Globus pallidus (tissue), 1 donor: ENCODE measurements at regions not wholly inside any gene's neighbourhood (a gene's known extent, or its start where the extent isn't known, plus 50 kb on each side); places are given as distances from the start of the nearest gene placed in this dataset.

Source experiments
- DNase-seq: peaks from one replicate; pipeline ENCODE4 v3.0.0-alpha.2; 2015; ENCODE audit warnings: low spot score

DNA sequence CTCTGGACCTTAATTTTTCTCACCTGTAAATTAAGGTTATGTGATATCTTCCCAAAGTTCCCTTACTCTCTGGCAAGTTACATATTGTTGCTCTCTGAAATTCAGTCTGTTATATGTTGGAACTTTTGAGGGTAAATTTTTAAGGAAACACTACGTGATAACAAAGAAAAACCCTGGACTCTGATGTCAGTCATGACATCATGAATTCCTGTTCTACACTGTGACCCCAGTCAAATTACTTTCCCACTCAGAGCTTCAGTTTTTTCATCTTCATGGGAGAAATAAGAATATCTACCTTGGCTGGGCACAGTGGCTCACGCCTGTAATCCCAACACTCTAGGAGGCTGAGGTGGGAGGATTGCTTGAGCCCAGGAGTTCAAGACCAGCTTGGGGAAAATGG is 164.6 kb upstream of the RALGAPA2 start:
- no peak for DNase-seq

DNA sequence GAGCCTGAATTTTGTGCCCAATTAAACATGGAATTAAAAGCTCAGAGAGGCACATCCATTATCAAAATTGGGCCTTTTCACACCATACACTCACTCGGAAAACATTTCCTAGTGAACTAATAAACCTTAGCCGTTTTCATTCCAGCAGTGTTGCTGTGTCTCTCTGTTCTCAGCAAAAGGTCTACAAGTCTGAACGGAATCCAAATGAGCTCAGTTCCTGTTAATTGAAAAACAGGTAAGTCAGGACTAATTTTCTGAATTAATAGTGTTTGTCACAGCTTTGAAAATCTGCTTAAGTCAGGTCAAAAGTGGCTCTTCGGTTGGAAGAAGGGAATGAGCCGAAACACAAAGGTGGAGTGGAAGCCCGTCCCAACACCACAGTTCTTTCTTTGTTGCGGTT is 163.3 kb upstream of the RALGAPA2 start:
- DNase-seq = no peak

DNA sequence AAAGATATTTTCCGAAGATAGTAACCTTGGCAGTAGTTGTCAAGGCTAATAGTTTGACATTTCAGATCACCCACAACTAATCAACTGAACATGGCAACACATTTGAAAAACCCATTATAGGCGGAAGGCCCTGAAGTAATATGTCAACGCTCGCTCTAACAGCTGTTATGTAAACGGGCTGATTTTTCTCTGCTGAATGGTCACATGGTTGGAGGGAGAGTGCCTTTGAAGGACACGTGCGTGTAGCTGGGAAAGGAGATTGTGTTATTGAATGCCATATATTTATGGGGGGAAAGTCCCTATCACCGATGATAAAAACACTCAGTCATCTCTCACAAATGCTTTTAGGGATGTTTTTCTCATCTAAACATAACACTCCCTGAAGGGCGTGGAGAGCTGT is 160.0 kb upstream of the RALGAPA2 start:
- DNase-seq = no peak

DNA sequence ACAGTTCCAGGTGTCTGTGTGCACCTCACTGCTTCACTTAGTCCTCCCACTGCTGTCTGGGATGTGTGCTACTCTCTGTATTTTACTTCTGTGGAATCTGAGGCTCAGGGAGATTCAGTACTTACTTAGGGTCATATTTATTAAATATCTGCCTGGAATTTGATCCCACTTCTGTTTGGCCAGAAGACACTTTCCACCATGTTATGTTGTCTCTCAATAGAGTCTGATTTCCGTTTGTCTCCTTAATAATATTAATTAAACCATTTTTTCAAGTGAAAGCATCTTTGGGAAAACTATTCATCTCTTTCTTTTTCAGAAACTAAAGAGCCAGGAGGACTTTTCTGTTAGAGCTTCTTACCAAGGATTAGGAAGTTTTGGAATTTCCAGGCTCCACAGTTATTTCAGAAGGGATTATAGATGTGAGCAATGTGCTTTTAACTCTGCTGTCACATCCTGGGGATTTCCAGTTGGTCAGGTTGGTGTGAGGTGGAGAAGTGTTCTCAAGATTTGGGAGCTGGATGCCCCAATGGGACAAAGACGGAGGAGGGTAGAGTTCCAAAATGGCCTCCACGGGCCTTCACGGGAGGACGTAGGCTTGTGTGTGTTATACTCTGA is 156.8 kb upstream of the RALGAPA2 start:
- DNase-seq = no peak

DNA sequence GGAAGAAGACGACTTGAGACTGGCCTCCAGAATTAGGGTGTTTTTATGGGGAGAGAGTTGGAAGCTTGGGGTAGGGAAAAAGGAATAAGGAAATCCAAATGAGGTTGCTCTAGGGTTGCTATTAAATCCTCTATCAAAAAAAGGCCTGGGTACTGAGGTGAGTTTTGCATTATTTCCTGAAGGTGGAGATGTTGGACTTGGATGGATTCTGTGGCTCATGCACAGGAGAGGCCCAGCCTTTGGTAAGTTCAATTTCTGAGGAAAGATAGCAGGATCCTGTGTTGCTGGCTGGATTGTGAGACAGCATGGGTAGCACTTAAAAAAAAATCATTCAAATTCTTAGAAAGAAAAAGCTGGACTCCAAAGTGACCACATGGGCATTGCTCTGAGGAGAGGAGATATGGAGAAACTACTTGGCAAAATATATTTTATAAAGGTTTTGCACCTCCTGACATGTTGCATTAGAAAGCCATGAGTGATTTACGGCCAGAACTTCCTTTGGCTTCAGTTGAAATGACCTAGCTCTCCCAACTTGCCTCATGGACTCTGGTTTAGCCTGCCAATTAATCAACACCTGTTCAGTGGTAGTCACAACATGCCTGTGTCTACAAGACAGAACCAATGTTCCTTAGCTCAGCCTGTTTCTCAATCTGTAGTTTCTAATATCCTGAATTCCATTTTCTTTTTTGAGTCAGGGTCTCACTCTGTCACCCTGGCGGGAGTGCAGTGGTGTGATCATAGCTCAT is 152.1 kb upstream of the RALGAPA2 start:
- DNase-seq = no peak

DNA sequence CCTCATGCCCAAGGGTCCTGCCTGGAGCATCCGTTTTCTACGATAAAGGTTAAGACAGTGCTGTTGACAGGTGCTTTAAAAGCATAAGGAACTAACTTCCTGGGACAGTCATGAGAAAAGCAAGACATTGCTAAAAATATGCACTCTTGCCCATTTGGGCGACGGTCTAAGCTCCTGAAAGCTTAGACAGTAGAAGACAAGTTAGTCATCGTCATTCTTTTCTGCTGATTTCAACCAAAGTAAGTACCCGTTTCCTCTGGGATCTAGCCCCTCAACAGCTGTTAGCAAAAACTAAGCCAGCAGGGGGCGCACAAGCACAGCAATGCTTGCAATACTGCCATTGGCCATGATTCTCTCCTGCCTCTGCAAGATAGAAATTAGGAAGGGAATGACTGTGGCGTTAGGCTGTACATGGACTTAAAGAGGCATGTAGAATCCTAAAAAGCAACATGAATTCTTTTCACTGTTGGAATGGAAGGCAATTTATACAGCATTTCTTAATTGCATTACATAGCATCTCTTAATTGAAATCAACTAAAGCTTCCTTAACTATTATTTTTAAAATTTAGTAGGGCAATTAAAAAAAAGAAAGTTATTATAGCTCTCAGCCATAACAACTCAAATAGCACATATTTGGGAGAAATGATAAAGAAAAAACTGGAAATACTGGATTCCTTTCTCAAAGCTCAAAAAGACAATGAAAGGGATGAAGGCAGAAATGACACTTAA is 147.8 kb upstream of the RALGAPA2 start:
- DNase-seq = peak; percentile 88

DNA sequence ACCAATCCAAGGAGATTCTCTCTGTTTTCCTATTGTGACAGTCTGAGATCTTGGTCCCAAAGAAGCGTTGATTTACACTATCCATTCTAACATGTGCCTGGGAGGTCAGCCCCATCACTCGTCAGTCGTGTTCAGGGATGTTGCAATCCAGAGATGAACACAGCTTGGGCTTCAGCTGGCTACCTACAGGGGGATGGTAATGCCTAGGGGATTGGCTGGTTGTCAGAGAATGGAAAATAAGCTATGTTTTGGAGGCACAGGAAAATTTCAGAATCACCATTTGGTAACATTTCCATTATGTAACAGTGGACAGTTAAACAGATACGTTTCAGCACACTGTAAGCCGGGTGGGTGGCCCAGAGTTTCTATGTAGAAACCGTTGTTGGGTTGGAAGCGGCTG is 147.1 kb upstream of the RALGAPA2 start:
- no peak for DNase-seq

DNA sequence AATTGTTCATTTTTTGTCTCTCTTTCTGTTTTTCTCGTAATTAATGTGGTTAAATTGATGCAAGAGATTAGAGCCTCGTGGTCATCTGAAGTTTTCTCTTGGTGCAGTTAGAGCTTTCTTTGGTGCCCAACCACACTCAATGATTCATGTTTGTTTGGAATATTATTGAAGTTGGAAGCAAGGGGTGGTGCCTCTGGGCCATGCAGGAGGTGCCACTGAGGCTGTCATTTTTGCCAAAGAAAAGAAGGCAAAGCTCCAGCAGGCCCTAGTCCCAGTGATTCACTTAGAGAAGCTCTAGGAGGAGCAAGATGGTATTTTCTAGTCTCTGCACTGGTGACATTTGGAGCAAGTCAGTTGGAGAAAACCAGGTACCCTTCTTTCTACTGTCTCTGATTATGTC is 144.5 kb upstream of the RALGAPA2 start:
- no peak for DNase-seq

DNA sequence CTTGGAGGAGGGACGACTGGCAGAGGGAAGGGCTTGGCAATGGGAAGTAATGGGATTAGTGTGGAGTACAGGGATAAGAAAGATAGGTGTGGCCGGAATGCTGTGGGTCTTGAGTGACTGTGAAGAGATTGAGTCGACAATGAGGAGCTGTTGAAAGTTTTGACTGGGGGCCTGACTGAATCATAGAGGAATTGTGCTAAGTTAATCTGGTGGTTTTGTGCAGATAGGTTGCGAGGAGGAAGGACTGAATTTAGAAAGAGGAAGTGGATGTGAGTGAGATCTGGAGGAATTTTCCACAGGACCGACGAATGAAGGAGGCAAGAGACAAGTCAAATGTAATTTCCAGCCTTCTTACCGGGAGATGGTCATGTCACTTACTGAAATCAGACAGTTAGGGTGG is 143.9 kb upstream of the RALGAPA2 start:
- no peak for DNase-seq

DNA sequence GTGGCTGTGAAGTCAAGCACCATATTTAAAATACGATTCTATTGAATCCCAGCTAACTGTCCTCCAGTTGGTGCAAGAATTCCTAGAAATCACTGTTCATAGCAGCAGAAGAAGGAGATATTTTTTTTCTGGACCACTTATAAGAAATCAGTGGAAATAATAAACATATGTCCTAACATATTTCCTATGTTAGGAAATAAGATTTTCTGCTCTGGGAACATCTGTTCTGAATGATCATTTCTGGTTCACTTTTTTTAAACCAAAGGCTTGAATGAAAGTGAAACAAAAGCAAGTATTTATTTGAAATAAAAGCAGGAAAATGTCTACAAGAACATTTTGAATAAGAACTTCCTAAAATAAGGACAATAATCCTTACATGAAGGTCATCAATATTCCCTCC is 138.9 kb upstream of the RALGAPA2 start:
- no peak for DNase-seq

DNA sequence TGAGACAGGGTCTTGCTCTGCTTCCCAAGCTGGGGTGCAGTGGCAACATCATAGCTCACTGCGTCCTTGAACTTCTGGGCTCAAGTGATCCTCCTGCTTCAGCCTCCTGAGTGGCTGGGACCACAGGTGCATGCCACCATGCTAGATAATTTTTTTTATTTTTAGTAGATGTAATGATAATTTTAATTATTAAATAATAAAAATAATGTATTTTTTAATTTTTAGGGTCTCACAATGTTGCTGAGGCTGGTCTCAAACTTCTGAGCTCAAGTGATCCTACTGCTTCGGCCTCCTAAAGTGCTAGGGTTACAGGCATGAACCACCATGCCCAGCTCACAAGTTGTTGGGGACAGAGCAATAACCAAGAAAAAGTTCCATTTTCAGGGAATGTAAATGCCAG is 138.0 kb upstream of the RALGAPA2 start:
- no peak for DNase-seq

DNA sequence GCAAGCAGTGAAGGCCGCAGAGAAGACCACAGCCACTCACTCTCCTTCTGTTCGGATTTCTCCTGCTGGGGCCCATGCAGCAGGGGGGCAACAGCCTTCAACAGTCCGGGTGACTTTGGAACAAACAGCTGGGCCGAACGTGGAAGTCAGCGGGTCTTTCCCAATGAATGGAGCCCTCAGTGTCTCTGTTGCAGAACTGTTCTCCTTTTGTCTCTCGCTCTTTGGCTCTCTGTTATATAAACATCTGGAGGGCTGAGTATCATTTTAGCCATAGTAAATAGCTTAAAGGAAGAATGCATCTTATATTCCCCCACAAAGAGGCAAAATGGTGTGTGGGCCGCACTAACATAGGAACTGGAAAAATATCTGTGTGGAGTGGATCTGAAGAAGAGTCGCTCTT is 136.7 kb upstream of the RALGAPA2 start:
- DNase-seq = peak; percentile 95

DNA sequence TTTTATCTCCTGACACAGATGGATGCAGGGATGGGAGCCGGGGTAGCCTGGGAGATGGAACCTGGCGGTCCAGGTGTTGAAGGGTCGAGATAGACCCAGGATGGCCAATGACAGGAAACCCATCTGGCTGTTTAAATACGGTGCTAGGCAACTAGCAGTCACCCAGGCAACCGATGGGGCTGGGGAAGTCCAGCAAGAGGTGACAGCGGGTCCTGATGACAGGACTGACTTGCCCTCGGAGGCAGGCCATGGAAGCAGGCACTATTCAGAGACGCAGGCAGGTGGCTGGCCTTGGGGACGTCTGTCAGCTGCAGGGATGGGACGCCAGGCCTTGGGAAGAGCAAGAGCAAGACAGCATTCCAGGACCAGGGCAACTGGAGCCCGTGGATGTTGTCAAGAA is 135.4 kb upstream of the RALGAPA2 start:
- no peak for DNase-seq

DNA sequence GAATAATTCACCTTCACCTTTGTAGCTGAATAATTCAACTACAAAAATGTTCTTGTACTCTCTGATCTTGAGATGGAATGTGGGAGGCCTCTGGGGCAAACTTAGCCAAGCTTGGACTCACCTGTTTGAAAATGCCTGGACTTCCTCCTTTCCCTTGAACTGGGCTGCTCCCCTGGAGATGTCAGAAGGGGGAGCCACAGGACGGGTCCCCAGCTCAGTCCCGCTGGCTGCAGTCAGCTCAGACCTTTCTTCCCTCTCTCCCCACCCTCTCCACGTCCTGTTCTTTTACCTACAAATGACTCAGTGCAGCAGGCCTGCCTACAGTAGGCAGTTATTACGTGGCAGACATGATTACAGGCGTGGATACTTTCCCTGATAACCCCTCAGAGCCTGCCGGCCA is 131.5 kb upstream of the RALGAPA2 start:
- DNase-seq = no peak

DNA sequence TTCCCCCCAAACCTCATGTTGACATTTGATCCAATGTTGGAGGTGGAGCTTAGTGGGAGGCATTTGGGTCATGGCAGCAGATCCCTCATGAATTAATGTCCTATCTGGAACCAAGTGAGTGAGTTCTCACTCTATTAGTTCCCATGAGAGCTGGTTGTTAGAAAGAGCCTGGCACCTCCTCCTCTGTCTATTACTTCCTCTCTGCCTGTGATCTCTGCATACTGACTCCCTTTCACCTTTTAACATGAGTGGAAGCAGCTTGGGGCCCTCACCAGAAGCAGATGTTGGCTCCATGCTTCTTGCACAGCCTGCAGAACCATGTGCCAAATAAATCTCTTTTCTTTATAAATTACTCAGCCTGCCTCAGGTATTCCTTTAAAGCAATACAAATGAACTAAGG is 127.3 kb upstream of the RALGAPA2 start:
- no peak for DNase-seq

DNA sequence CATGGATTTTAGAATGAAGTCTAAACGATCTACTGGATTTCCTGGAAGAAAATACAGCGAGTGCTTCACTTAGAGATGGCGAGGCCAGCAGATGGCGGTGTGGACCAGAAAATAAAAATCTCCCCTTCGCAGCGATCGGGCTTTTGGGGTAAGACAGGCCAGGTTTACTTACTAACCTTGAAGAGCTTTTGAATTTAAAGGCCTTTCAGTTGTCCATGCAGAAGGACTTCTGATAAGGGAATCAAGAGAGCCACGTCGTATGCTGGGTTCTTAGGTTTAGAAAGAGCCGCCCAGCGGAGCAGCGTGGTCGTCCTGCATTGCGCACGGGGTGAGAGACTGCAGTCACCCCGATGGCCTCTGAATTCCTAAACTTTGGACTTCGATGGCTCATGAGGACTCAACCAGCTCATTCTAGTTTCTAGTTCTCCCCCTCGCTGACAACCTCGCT is 125.2 kb upstream of the RALGAPA2 start:
- peak; percentile 79 for DNase-seq

DNA sequence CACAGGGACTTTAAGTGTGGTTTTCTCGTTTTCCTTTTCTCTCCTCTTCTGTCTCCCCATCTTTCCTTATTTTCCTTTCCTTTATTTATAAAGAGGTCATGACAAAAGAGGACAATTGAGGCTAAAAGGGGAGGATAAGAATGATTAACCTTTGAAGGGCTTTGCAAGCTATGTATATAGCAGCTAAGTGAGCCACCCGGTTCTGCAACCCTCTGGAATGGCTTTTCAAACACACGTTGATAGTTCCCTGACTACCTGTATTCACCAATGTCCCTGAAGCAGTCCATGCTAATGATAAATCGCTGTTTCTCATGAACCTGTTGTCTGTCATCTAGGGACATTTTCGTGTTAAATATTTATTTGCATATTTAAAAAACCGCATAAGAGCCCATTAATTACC is 124.4 kb upstream of the RALGAPA2 start:
- no peak for DNase-seq

DNA sequence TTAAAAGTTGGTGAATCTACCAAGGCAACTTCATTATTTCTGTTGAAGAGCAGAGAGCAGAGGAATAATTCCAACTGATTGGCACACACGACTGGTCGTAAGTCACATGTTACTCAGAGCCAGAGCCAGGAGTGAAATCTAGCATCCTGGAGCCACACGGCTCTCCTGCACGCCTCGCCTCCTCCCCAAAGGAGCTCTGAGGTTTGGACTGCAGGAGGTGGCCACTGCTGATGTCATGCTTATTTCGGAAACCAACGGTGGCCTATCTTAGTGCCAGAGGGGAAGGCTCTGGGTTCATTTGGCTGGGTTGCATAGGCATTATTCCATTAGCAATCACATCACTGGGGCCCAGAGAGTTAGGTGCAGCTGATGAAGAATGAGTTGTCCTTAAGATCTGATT is 123.5 kb upstream of the RALGAPA2 start:
- no peak for DNase-seq

DNA sequence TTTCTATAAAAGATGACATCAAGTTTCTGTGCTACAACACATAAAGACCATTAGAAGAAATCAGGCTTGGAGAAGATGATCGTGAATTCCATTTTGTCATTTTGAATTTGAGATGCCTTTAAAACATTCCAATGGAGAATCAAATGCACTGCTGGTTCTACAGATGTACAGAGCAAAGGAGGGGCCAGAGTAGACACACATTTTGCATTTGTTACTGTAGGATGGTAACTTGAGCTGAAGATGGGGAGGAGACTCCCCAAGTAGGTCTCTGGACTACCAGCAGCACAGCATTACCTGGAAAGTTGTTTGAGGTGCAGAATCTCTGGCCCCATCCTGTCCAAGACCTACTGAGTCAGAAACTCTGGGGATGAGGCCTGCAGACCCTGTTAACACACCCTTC is 121.6 kb upstream of the RALGAPA2 start:
- no peak for DNase-seq

DNA sequence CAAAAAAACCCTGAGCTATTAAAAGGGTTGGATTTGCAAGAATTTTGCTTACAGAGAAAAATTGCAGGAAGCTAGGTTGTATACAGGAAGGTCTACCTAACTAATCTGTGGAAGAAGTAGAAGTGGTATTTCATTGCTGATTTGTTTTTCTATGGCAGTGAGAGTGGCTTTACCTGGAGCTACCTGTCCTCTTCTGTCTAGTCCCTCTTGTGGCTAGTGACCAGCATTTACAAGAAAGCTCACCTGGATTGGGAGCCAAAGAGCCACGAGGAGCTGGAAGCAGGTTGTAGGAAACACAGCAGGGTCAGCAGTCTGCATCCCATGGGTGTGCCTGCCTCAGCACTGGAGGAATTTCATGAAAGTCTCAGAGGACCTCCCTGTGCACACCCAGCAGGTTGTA is 120.3 kb upstream of the RALGAPA2 start:
- DNase-seq = no peak

DNA sequence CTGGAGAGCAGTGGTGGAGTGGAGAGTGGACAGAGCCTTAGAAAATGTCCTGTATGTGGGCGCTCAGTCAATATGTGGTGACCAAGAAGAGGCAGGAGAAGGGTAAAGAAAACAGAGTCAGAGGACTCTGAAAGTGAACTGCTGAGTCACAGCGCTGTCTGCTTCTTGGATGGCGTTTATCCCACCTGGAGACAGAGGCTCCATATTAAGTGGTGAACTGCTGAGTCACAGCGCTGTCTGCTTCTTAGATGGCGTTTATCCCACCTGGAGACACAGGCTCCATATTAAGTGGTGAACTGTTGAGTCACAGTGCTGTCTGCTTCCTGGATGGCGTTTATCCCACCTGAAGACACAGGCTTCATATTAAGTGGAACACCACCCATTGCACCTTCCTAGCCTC is 119.3 kb upstream of the RALGAPA2 start:
- DNase-seq = no peak

DNA sequence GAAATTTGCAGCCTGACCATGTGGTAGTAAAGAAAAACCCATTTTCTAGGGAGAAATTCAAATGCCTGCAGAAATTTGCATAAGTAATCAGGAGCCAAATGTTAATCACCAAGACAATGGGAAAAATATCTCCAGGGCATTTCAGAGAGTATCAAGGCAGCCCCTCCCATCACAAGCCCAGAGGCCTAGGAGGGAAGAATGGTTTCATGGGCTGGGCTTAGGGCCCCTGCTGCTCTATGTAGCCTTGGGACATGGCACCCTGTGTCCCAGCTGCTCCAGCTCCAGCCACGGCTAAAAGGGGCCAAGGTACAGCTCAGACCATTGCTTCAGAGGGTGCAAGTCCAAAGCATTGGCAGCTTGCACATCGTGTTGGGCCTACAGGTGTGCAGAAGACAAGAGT is 117.2 kb upstream of the RALGAPA2 start:
- no peak for DNase-seq

DNA sequence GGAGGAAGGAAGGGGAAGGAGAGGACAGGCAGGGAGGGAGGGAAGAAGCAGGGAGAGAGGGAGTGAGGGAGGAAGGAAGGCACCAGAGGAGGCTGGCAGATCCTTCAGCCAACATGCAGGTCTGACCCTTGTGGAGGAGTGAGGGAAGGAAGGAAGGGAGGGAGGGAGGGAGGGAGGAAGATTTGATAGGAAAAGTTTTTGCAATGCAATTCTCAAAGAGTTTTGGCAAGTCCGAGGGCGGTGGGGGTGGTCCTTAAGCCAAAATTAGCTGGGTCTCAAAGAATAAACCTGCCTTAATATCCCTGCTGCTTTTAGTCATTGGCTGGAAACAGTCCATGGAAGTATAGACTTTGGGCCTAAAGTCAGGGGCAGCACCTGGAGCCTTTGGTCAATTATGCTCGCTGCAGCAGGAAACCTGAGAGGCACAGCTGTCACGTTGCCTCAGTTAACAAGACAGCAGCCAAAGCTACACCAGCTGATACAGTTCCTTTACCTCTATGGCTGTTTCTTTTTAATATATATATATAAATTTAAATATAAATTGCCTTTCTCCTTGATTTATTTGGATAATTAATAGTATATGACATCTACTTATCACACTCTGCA is 115.7 kb upstream of the RALGAPA2 start:
- no peak for DNase-seq
